ENCODE measurements at regions not wholly inside any gene's neighbourhood (a gene's known extent, or its start where the extent isn't known, plus 50 kb on each side); places are given as distances from the start of the nearest gene placed in this dataset.

- no peak for TF ChIP-seq CTCF (IDR thresholded peaks at IDR 0.05)
- Histone ChIP-seq H3K9me3 (ENCODE audit: control insufficient read depth, insufficient read depth, low read length) (no peaks in the 10 kb centered on the region), H3K27me3 (ENCODE audit: control insufficient read depth, insufficient read depth, low read length) (no peaks in the 10 kb centered on the region), H3K4me1 (ENCODE audit: control insufficient read depth, insufficient read depth, low read length) (no peaks in the 10 kb centered on the region), H3K27ac (ENCODE audit: low read length) (no peak overlapping the region), H3K36me3 (ENCODE audit: control insufficient read depth, insufficient read depth, low read length) (no peaks in the 10 kb centered on the region), H3K4me3 (ENCODE audit: low read length) (no peak overlapping the region)
- H3K4me1 Mint-ChIP-seq = no peaks in the 10 kb centered on the region
- H3K4me3 Mint-ChIP-seq = no peak overlapping the region
- H3K27me3 Mint-ChIP-seq (ENCODE audit: low read depth in 2 of 2) = no peaks in the 10 kb centered on the region
- no peak overlapping the region for H3K27ac Mint-ChIP-seq
- DNase-seq = no peak
- 87% methylated on average over 3 of the region's 3 CpGs for WGBS (ENCODE audit: insufficient coverage)
- intact Hi-C loops (cut with micrococcal nuclease) = no loop called here
- no peaks in the 10 kb centered on the region for H3K36me3 Mint-ChIP-seq
- ATAC-seq = no peak
- H3K9me3 Mint-ChIP-seq = peaks cover 2 to 5% of the 10 kb centered on the region in 2 donors
Measured at GRCh38 chr1:78358165-78358564, 132.6 kb upstream of the PTGFR start.

GRCh38 chr1:78359666-78360065, 131.1 kb upstream of the PTGFR start:
- Histone ChIP-seq H3K36me3 (ENCODE audit: control insufficient read depth, insufficient read depth, low read length) (no peaks in the 10 kb centered on the region), H3K27ac (ENCODE audit: low read length) (no peak overlapping the region), H3K9me3 (ENCODE audit: control insufficient read depth, insufficient read depth, low read length) (no peaks in the 10 kb centered on the region), H3K4me1 (ENCODE audit: control insufficient read depth, insufficient read depth, low read length) (no peaks in the 10 kb centered on the region), H3K27me3 (ENCODE audit: control insufficient read depth, insufficient read depth, low read length) (no peaks in the 10 kb centered on the region), H3K4me3 (ENCODE audit: low read length) (no peak overlapping the region)
- ATAC-seq = no peak
- intact Hi-C loops (cut with micrococcal nuclease) = no loop called here
- no peak for TF ChIP-seq CTCF (IDR thresholded peaks at IDR 0.05)
- Mint-ChIP-seq H3K27me3 (ENCODE audit: low read depth in 2 of 2) (no peaks in the 10 kb centered on the region), H3K36me3 (no peaks in the 10 kb centered on the region), H3K4me3 (no peak overlapping the region), H3K9me3 (peaks cover 2 to 3% of the 10 kb centered on the region in 2 donors), H3K27ac (no peak overlapping the region), H3K4me1 (no peaks in the 10 kb centered on the region)
- DNase-seq = no peak

GRCh38 chr1:78360584-78360983, 130.2 kb upstream of the PTGFR start:
- Mint-ChIP-seq H3K27ac (no peak overlapping the region), H3K27me3 (ENCODE audit: low read depth in 2 of 2) (no peaks in the 10 kb centered on the region), H3K4me1 (no peaks in the 10 kb centered on the region), H3K9me3 (peaks cover 0 to 3% of the 10 kb centered on the region in 2 donors), H3K4me3 (no peak overlapping the region), H3K36me3 (no peaks in the 10 kb centered on the region)
- H3K36me3 ChIP-seq (ENCODE audit: control insufficient read depth, insufficient read depth, low read length) = no peaks in the 10 kb centered on the region
- H3K27me3 ChIP-seq (ENCODE audit: control insufficient read depth, insufficient read depth, low read length) = no peaks in the 10 kb centered on the region
- H3K4me3 ChIP-seq (ENCODE audit: low read length) = no peak overlapping the region
- TF ChIP-seq CTCF (IDR thresholded peaks at IDR 0.05) = no peak
- no peak for ATAC-seq
- intact Hi-C loops (cut with micrococcal nuclease) = no loop called here
- H3K4me1 ChIP-seq (ENCODE audit: control insufficient read depth, insufficient read depth, low read length) = no peaks in the 10 kb centered on the region
- H3K27ac ChIP-seq (ENCODE audit: low read length) = no peak overlapping the region
- DNase-seq = no peak
- no peaks in the 10 kb centered on the region for H3K9me3 ChIP-seq (ENCODE audit: control insufficient read depth, insufficient read depth, low read length)

GRCh38 chr1:78367700-78368099, 123.1 kb upstream of the PTGFR start:
- Mint-ChIP-seq H3K9me3 (peaks cover 0 to 11% of the 10 kb centered on the region in 2 donors), H3K4me3 (no peak overlapping the region), H3K27ac (no peak overlapping the region), H3K4me1 (no peaks in the 10 kb centered on the region), H3K36me3 (no peaks in the 10 kb centered on the region), H3K27me3 (ENCODE audit: low read depth in 2 of 2) (no peaks in the 10 kb centered on the region)
- Histone ChIP-seq H3K4me3 (ENCODE audit: low read length) (no peak overlapping the region), H3K36me3 (ENCODE audit: control insufficient read depth, insufficient read depth, low read length) (no peaks in the 10 kb centered on the region), H3K27me3 (ENCODE audit: control insufficient read depth, insufficient read depth, low read length) (no peaks in the 10 kb centered on the region), H3K9me3 (ENCODE audit: control insufficient read depth, insufficient read depth, low read length) (no peaks in the 10 kb centered on the region), H3K4me1 (ENCODE audit: control insufficient read depth, insufficient read depth, low read length) (no peaks in the 10 kb centered on the region), H3K27ac (ENCODE audit: low read length) (no peak overlapping the region)
- no peak for DNase-seq
- intact Hi-C loops (cut with micrococcal nuclease) = no loop called here
- whole genome bisulfite sequencing (ENCODE audit: insufficient coverage) = 50% methylated on average over 1 of the region's 1 CpG
- no peak for ATAC-seq
- TF ChIP-seq CTCF (IDR thresholded peaks at IDR 0.05) = no peak

All from natural killer cell (primary cell).